Globus pallidus (tissue), 1 donor: ENCODE measurements at regions not wholly inside any gene's neighbourhood (a gene's known extent, or its start where the extent isn't known, plus 50 kb on each side); places are given as distances from the start of the nearest gene placed in this dataset.

Experiments
- DNase-seq: peaks from one replicate; pipeline ENCODE4 v3.0.0-alpha.2; 2015; ENCODE audit warnings: low spot score

- no peak for DNase-seq
These were observed 257.4 kb upstream of the NOVA1 start for GRCh38 chr14:26855077-26855753.

DNA sequence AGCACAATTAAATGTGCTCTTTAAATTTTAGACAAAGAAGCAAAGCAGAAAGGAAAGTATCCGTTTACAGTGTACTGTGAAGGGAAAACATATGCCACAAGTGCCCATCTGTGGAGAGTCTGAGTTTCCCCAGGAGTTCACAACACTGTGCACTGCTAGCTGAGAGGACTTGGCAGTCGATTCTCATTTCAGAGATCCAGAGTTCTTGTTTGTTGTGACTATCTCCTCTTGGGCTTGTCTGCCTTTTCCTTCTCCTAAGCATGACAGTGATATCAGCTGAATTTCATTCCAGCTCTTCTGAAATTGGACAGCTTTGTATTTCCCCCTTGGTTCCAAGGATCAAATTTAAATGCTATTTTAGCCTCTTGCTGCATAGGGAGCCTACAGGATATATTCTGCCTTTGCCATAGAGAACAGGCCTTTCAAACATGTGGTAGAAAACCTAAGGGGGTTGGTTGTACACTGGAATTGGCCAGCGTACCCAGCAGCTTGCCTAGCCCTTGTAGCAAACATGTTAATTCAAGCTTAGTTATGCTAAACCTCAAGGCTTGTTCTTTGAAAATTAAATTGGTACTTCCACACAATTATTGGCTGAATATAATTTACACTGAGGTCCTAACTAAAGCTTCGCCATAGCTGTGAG lies 259.2 kb upstream of the NOVA1 start:
- no peak for DNase-seq

- DNase-seq, result no peak
These were observed 261.6 kb upstream of the NOVA1 start for GRCh38 chr14:26859483-26859882.

DNA sequence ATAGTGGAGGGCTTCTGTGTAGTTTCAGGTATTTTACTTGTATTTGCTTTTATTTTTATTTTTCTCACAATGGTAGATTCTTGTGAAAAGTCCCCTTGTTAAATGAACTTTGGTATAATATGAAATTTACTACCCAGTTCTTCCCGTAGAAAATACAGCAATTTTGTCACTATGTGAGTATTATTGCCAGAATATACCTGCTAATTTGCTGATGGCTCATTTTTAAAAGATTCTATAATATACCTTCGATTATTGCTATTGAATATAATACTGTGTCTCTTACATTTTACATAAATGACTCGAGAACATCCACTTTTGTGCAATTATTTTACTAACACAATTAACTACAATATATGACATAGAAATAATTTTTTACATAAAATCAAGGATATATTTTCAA lies 262.3 kb upstream of the NOVA1 start:
- DNase-seq, result no peak

- DNase-seq, result no peak
These were observed 265.9 kb upstream of the NOVA1 start for GRCh38 chr14:26863736-26864135.

DNA sequence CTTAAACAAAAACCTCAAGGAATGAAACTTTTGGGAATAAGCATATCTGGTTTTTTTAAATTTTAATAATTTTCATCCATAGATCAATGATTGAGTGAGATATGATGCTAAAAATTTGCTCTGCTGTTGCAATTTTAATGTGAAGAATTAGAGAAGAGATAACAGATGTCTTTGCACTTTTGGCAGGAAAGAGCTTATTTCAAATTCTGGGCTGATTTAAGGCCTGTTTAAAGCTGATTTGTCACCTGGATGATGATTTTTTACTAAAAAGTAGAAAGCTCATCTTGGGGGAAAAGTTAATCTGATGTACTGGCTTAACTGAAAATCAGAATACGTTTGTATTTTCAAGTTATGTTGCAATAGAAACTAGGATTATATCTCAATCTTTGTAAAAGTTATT lies 268.9 kb upstream of the NOVA1 start:
- no peak for DNase-seq

DNA sequence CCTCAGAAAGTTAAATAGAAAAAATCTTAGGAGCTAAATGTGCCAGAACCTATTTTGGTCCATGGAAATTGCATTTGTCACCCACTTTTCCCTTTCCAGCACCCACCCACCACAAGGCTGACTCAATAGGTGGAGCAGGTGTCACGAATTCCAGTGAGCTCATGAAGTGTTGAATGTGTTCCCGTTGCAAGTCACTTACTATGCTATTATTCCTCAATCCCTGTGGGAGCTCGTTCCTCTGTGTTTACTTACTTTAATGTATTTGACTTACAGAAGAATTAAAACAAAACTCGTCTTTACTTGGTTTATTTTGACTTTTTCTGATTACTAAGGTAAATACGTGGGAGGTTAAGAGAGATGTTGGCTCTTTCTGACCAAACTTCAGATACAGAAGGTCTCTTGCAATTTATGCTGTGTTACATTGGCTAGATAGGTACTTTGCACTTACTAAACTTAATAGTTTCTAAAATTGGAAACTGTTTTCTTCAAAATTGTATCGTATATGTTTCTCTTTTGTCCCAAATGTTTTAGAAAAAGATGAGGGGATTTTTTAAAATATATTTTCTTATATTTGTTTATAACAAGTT lies 269.4 kb upstream of the NOVA1 start:
- no peak for DNase-seq

GRCh38 chr14:26870096-26870495 lies 272.3 kb upstream of the NOVA1 start:
- DNase-seq, result no peak

DNA sequence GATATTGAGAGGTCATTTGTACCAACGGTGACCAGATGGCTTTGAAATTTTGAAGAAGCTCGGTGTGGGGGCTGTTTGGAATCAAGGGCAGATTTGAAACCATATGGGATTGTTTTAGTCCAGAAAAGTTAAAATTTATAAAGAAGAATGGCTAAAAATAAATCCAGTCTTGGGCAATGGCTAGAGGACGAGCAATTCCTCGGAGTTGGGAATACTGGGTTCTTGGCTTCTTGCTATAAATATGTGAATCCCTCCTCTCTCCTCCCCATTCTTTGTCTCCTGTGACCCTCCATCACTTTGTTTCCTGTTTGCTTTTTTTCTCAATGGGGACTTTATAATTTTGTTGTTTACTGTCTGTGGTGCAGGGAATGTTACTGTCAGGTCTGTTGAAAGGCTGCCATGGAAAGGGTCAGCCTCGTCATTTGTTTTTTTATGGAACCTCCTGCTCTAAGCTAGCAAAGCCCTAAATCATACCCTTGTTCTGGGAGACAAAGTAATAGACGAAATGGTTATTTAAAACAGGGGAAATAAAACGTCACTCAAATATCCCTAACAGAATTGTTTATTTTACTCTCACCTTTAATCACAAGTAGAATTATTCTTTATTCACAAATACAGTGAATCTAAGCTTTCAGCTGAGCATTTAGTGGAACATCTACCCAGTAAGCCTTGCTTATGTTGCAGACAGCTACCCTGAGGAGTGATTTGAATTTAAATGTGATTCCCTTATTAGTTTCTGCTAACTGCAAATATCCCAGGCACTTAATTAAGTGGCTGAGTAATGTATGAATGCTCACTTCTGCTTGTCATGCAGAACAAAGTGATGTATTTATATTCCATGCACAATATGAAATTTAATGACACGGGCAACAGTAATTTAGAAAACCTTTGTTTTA lies 273.1 kb upstream of the NOVA1 start:
- DNase-seq, result no peak

- DNase-seq, result peak; percentile 20
These were observed 274.9 kb upstream of the NOVA1 start for GRCh38 chr14:26872515-26873361.

DNA sequence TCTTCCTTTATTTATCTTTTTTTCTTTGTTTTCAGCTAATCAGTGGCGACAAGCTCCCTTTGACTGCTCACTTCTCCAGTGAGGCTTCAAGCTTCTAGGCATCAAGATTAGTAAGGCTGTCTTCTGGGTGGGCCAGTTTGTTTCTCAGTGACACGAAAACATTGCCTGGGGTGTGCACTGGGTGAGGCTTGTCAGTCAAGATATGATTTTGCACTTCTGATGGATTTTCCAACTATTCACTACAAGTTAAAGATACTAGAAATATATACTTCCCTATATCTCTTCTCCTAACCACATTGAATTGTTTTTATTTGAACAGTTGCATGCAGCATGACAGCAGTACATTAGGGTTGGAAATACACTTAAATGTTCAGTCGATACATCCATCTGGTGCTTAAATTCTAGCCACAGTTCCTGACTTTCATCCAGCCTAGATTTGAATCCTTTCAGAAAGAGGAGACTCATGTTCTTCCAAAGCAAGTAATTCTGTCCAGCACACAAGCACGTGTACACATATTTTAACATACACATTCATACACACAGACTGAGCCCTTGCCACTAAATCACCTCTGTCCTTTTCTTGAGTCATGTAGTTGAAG lies 275.6 kb upstream of the NOVA1 start:
- no peak for DNase-seq

DNA sequence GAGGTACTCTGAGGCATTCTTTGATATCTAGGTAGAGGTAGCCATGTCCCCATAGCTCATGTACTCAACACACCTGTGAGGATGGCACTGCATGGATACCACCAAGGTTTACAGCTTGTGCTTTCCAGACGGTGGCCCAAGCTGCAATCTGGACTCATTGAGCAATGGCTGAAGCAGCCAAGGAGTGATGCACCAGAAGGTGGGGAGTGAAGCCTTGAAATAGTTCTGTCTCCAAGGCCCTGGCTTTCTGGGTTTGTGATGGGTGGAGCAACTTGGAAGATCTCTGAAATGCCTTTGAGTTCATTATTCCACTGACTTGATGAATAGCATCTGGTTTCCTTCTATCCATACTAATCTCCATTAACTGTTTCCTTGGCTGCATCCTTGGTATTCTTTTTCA lies 290.0 kb upstream of the NOVA1 start:
- DNase-seq, result no peak

- no peak for DNase-seq
These were observed 290.8 kb upstream of the NOVA1 start for GRCh38 chr14:26888592-26888991.

GRCh38 chr14:26896447-26896846 lies 298.6 kb upstream of the NOVA1 start:
- no peak for DNase-seq

DNA sequence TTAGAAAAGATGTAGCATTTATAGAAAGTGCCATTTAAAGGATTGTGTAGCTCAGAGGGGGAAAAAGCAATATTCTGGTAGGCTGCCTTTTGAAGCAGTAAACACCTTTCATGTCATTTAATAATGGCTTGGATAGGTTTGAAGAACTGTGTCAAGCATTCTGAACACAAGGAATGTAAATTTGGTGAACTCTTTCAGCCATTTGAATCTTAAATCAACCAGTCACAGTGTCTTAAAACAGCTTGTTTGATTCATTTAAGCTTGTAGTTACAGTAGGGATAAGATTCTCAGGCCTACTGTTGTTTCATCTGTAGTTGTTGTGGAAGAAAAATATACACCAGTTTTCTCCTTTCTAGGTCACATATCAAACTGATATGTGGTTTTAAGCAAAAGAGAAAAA lies 299.4 kb upstream of the NOVA1 start:
- no peak for DNase-seq

DNA sequence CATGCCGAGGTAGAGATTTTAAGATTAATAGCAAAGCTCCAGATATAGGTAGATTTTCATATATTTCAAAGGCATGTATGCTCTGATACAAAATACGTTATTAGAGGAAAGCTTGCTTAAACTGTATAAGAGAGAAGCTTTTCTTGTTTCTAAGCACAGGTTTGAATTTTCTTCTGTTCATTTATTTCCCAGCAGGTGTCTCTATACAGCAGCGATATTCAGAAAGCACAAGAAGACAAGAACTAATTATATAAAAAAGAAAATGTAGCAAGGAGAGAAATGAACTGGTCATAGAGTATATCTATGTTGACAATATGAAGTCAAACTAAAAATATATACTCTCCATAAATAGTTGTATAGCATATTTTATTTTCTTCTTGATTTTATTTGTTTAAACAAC lies 307.4 kb upstream of the NOVA1 start:
- DNase-seq, result no peak

DNA sequence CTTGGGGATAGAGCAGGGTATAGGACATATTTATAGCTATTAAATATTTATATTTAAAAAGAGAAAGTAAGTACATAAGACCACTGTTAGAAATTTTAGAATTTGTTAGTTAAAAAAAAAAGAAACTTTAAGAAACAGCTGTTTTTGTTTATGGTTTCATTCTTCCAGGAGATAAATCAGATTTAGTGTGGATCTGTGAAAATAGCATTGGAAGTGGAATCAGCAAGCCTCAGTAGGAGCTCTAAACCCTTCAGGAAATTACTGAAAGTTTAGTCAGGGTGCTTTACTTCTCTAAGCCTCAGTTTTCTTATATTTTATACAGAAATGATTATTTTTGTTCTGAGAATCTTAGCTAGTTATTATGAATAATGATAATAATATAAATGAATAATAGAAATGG lies 316.0 kb upstream of the NOVA1 start:
- no peak for DNase-seq

- DNase-seq, result no peak
These were observed 319.3 kb upstream of the NOVA1 start for GRCh38 chr14:26917086-26917485.

- DNase-seq, result no peak
These were observed 328.2 kb upstream of the NOVA1 start for GRCh38 chr14:26925876-26926584.

DNA sequence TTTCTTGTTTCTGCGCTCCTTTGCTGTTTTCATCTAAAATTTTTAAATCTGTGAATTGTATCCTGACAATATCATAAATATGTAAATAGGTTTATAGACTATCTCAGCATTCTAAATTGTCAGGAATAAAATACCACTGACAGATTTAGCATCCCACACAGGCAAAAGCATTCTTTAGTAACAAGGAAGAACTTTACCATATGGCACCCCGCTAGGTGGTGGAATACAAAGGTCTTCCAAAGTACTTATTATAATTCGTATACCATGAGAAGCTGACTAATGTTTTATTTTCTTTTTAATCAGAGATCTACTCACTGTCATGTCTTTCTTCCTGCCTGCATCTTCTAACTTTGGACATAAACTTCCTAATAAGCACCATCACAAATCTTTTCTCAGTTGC lies 328.8 kb upstream of the NOVA1 start:
- no peak for DNase-seq

DNA sequence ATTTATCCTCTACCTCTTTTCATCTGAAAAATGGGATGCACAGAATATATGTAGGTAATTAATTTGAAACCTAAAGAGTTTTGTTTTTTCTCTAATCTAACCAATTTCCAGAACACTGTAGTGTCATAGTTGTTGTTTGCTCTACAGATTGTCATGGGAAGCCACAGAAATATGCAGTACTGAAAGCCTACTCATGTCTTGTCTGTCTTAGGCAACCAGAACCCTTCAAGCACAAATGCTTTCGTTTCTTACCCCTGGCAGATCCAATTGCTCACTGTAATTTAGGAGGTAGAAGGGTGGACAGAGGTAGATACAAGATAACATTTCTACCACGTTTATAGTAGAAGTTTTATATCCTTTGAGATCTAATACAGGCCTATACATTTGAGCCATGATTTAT lies 330.2 kb upstream of the NOVA1 start:
- DNase-seq, result no peak
